GM23338 (cell line): ENCODE measurements at regions not wholly inside any gene's neighbourhood (a gene's known extent, or its start where the extent isn't known, plus 50 kb on each side); places are given as distances from the start of the nearest gene placed in this dataset.

Experiments used
- ATAC-seq: fragments of 200-7000 bp; cut with Tn5 transposase; 3 replicates; pipeline ENCODE4 v1.9.1; 2020
- DNase-seq: peaks from one replicate; pipeline ENCODE4 v3.0.0-alpha.2; 2015; ENCODE audit warnings: low spot score
- H2AFZ ChIP-seq: fragments of 200-600 bp; sonication (generic); 2 replicates; pipeline ENCODE4 v1.8.0; 2016; ENCODE audit warnings: antibody characterized with exemption, mild to moderate bottlenecking, moderate library complexity
- H3F3A ChIP-seq: fragments of 200-600 bp; sonication (generic); replicated peaks from 2 replicates; pipeline ENCODE4 v1.8.0; 2017; ENCODE audit warnings: antibody characterized with exemption, mixed run types, low read depth
- H3K27ac ChIP-seq: fragments of 200-600 bp; sonication (generic); 2 replicates; pipeline ENCODE4 v1.6.1; 2016; ENCODE audit warnings: low read depth
- H3K27me3 ChIP-seq: fragments of 200-600 bp; sonication (generic); 2 replicates; pipeline ENCODE4 v1.8.0; 2016; ENCODE audit warnings: mild to moderate bottlenecking, mixed run types, moderate library complexity; ENCODE audit not compliant: insufficient read depth
- H3K36me3 ChIP-seq: fragments of 200-600 bp; sonication (generic); 2 replicates; pipeline ENCODE4 v1.8.0; 2016; ENCODE audit warnings: mild to moderate bottlenecking; ENCODE audit not compliant: insufficient read depth
- H3K4me1 ChIP-seq: fragments of 200-600 bp; sonication (generic); 2 replicates; pipeline ENCODE4 v1.8.0; 2016; ENCODE audit warnings: mild to moderate bottlenecking, moderate library complexity; ENCODE audit not compliant: insufficient read depth
- H3K4me2 ChIP-seq: fragments of 200-600 bp; sonication (generic); 2 replicates; pipeline ENCODE4 v1.7.1; 2017; ENCODE audit warnings: mixed run types
- H3K4me3 ChIP-seq: fragments of 200-600 bp; sonication (generic); 2 replicates; pipeline ENCODE4 v1.6.1; 2016; ENCODE audit warnings: mixed run types
- H3K79me2 ChIP-seq: fragments of 200-600 bp; sonication (generic); replicated peaks from 2 replicates; pipeline ENCODE4 v1.8.0; 2017; ENCODE audit warnings: mild to moderate bottlenecking; ENCODE audit not compliant: insufficient read depth
- H3K9me2 ChIP-seq: fragments of 200-600 bp; sonication (generic); 2 replicates; pipeline ENCODE4 v1.8.0; 2017; ENCODE audit not compliant: insufficient read depth
- H4K20me1 ChIP-seq: fragments of 200-600 bp; sonication (generic); replicated peaks from 2 replicates; pipeline ENCODE4 v1.8.0; 2017; ENCODE audit warnings: mild to moderate bottlenecking; ENCODE audit not compliant: insufficient read depth
- H3K27ac Mint-ChIP-seq: 2 replicates; pipeline ENCODE4 v1.8.0; 2020; ENCODE audit warnings: inconsistent platforms, mild to moderate bottlenecking, moderate library complexity, mixed read lengths
- H3K27me3 Mint-ChIP-seq: 3 replicates; pipeline ENCODE4 v1.8.0; 2022; ENCODE audit warnings: low read depth, mild to moderate bottlenecking, moderate library complexity, mixed read lengths, inconsistent platforms; ENCODE audit not compliant: insufficient read depth, poor library complexity
- H3K36me3 Mint-ChIP-seq: 3 replicates; pipeline ENCODE4 v1.8.0; 2021; ENCODE audit warnings: low read depth, mild to moderate bottlenecking, inconsistent platforms, moderate library complexity, mixed read lengths
- H3K4me1 Mint-ChIP-seq: 3 replicates; pipeline ENCODE4 v1.8.0; 2020; ENCODE audit warnings: mild to moderate bottlenecking, inconsistent platforms, mixed read lengths
- H3K4me3 Mint-ChIP-seq: 3 replicates; pipeline ENCODE4 v1.8.0; 2021; ENCODE audit warnings: moderate library complexity, mild to moderate bottlenecking, inconsistent platforms, mixed read lengths
- H3K9me3 Mint-ChIP-seq: 3 replicates; pipeline ENCODE4 v1.8.0; 2020; ENCODE audit warnings: moderate library complexity, mild to moderate bottlenecking, inconsistent platforms, mixed read lengths
- CREB1 ChIP-seq: fragments of 250-450 bp; sonication (Bioruptor Pico); IDR thresholded peaks from 2 replicates; pipeline ENCODE4 v1.5.0; 2020; ENCODE audit warnings: low read depth, mild to moderate bottlenecking, moderate library complexity
- CTCF ChIP-seq, 2 experiments: fragments of 200-600 bp in 1 of 2; sonication (generic) in 1 of 2; conservative IDR thresholded peaks; 2 replicates each; pipeline versions ENCODE4 v1.5.1 to v1.6.1; 2016 to 2017; ENCODE audit warnings: antibody characterized with exemption in 2 of 2, low read depth in 2 of 2, mild to moderate bottlenecking in 2 of 2, moderate library complexity in 1 of 2
- EZH2 ChIP-seq: fragments of 200-600 bp; sonication (generic); IDR thresholded peaks from one replicate; pipeline ENCODE4 v1.8.0; 2017; ENCODE audit warnings: antibody characterized with exemption, mild to moderate bottlenecking, low read depth; ENCODE audit not compliant: unreplicated experiment
- EZH2phosphoT487 ChIP-seq: fragments of 200-600 bp; sonication (generic); IDR thresholded peaks from one replicate; pipeline ENCODE4 v1.8.1; 2018; ENCODE audit warnings: antibody characterized with exemption; ENCODE audit not compliant: unreplicated experiment
- JUNB ChIP-seq: IDR thresholded peaks from one replicate; pipeline ENCODE4 v1.6.1; 2016; ENCODE audit warnings: antibody characterized with exemption; ENCODE audit not compliant: unreplicated experiment
- NANOG ChIP-seq: IDR thresholded peaks from 2 replicates; pipeline ENCODE4 v1.6.1; 2016; ENCODE audit warnings: antibody characterized with exemption, borderline replicate concordance
- POLR2AphosphoS5 ChIP-seq: IDR thresholded peaks from 2 replicates; pipeline ENCODE4 v1.6.1; 2016; ENCODE audit warnings: antibody characterized with exemption, low read depth
- REST ChIP-seq: IDR thresholded peaks from one replicate; pipeline ENCODE4 v1.6.1; 2018; ENCODE audit warnings: antibody characterized with exemption; ENCODE audit not compliant: unreplicated experiment
- STAT1 ChIP-seq: IDR thresholded peaks from one replicate; pipeline ENCODE4 v1.6.1; 2016; ENCODE audit warnings: antibody characterized with exemption; ENCODE audit not compliant: unreplicated experiment
- ZNF114 ChIP-seq: fragments of 250-450 bp; sonication (Bioruptor Pico); IDR thresholded peaks from 2 replicates; pipeline ENCODE4 v1.5.0; 2020; ENCODE audit warnings: mild to moderate bottlenecking, moderate library complexity
- ZNF331 ChIP-seq: fragments of 250-450 bp; sonication (Bioruptor Pico); IDR thresholded peaks from 2 replicates; pipeline ENCODE4 v1.5.0; 2020; ENCODE audit warnings: low read depth, mild to moderate bottlenecking, moderate library complexity
- ZNF462 ChIP-seq: fragments of 250-450 bp; sonication (Bioruptor Pico); IDR thresholded peaks from 2 replicates; pipeline ENCODE4 v1.5.0; 2020; ENCODE audit warnings: mild to moderate bottlenecking, moderate library complexity
- TF ChIP-seq, protein P1 (sequence below): IDR thresholded peaks from 2 replicates; pipeline ENCODE4 v1.6.1; 2016; ENCODE audit warnings: antibody characterized with exemption

DNA sequence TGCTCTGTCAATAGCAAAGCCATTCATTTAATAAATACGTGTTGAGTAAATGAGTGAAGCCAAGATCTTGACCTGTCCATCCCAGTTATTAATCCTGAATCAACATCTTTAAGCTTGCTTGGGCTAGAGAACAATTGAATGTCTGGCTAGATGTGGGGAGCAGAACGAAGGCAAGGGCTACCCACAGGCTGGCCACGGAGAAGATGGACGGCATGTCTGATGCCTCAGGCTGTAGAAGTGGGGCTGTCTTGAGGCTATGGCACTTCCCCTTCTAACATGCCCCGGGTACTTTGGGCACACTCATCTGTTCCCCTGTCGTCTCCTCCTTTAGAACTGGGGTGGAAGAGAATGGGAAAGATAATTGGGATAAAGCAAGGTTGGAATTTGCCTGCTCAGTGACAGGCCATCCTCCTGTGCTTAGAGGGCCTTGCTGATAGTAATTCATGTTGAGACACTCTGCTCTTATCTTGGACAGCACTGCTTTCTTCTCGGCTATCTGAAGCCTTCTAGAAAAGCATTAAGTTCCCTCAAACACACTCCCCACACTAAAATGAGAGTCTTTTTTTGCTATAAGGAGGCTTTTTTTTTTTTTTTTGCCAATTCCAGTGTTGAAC, 225.7 kb downstream of the MREG start:
- H3K27ac Mint-ChIP-seq: no peak overlapping the region
- Histone ChIP-seq H2AFZ (peak overlapping the region; percentile 18; the same call in 1 of the 2 replicates), H3K27me3 (no peaks in the 10 kb centered on the region), H3K79me2 (no peaks in the 10 kb centered on the region), H3K9me2 (peaks cover 4% of the 10 kb centered on the region; the same call in 1 of the 2 replicates), H3K4me3 (no peak overlapping the region), H4K20me1 (no peaks in the 10 kb centered on the region), H3K4me2 (no peak overlapping the region), H3K27ac (no peak overlapping the region), H3K36me3 (no peaks in the 10 kb centered on the region), H3F3A (no peaks in the 10 kb centered on the region), H3K4me1 (peaks cover 16% of the 10 kb centered on the region)
- ATAC-seq (no peak), DNase-seq (no peak)
- peaks cover 3% of the 10 kb centered on the region for H3K27me3 Mint-ChIP-seq
- H3K4me1 Mint-ChIP-seq: peaks cover 18% of the 10 kb centered on the region
- TF ChIP-seq EZH2: no peak
- TF ChIP-seq STAT1: no peak
- TF ChIP-seq NANOG: no peak
- no peak for TF ChIP-seq ZNF462 (CRISPR knock-in tag)
- TF ChIP-seq ZNF331 (CRISPR knock-in tag): no peak
- TF ChIP-seq JUNB: no peak
- no peak for TF ChIP-seq ZNF114
- no peak for TF ChIP-seq CTCF (conservative IDR thresholded peaks at IDR 0.05; ENCODE audit: low read depth in 2 of 2)
- no peak for TF ChIP-seq EZH2phosphoT487
- TF ChIP-seq CREB1 (CRISPR knock-in tag): no peak
- TF ChIP-seq, protein P1, sequence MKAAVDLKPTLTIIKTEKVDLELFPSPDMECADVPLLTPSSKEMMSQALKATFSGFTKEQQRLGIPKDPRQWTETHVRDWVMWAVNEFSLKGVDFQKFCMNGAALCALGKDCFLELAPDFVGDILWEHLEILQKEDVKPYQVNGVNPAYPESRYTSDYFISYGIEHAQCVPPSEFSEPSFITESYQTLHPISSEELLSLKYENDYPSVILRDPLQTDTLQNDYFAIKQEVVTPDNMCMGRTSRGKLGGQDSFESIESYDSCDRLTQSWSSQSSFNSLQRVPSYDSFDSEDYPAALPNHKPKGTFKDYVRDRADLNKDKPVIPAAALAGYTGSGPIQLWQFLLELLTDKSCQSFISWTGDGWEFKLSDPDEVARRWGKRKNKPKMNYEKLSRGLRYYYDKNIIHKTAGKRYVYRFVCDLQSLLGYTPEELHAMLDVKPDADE: no peak
- TF ChIP-seq REST: no peak
- no peak for TF ChIP-seq POLR2AphosphoS5
- no peaks in the 10 kb centered on the region for H3K36me3 Mint-ChIP-seq
- no peak overlapping the region for H3K4me3 Mint-ChIP-seq
- H3K9me3 Mint-ChIP-seq: no peaks in the 10 kb centered on the region
